ENCODE measurements at regions not wholly inside any gene's neighbourhood (a gene's known extent, or its start where the extent isn't known, plus 50 kb on each side); places are given as distances from the start of the nearest gene placed in this dataset.

GRCh38 chr9:71213633-71214032, 92.2 kb upstream of the TRPM3 start:
- TF ChIP-seq POLR2A (IDR thresholded peaks at IDR 0.05; ENCODE audit: control extremely low read depth in 1 of 2, low read depth in 2 of 2, low read length in 2 of 2) (no peak), TCF12 (IDR thresholded peaks at IDR 0.05; ENCODE audit: low read depth, low read length) (no peak), MAFK (IDR thresholded peaks at IDR 0.05; ENCODE audit: low read depth, low read length) (no peak), CTCF (IDR thresholded peaks at IDR 0.05; ENCODE audit: control extremely low read depth in 1 of 3, insufficient read depth in 1 of 3, low read depth in 1 of 3, low read length in 3 of 3) (no peak), SP4 (IDR thresholded peaks at IDR 0.05; ENCODE audit: low read length) (no peak), ZNF274 (IDR thresholded peaks at IDR 0.05; ENCODE audit: borderline replicate concordance, extremely low read depth, low read length) (no peak), POLR2AphosphoS5 (IDR thresholded peaks at IDR 0.05; ENCODE audit: low read depth, low read length) (no peak), USF2 (IDR thresholded peaks at IDR 0.05; ENCODE audit: low read length) (no peak), SIX5 (IDR thresholded peaks at IDR 0.05; ENCODE audit: low read depth, low read length) (no peak), CREB1 (IDR thresholded peaks at IDR 0.05) (no peak), E2F6 (IDR thresholded peaks at IDR 0.05) (no peak), EZH2 (IDR thresholded peaks at IDR 0.05; ENCODE audit: low read depth, low read length, severe bottlenecking) (no peak), JUN (IDR thresholded peaks at IDR 0.05; ENCODE audit: low read depth, low read length) (no peak), ASH2L (IDR thresholded peaks at IDR 0.05; ENCODE audit: low read length) (no peak)
